ENCODE measurements at regions not wholly inside any gene's neighbourhood (a gene's known extent, or its start where the extent isn't known, plus 50 kb on each side); places are given as distances from the start of the nearest gene placed in this dataset.

- DNase-seq = no peak
Observed at GRCh38 chr9:109830545-109830944, 50.5 kb downstream of the PALM2AKAP2 start.

DNA sequence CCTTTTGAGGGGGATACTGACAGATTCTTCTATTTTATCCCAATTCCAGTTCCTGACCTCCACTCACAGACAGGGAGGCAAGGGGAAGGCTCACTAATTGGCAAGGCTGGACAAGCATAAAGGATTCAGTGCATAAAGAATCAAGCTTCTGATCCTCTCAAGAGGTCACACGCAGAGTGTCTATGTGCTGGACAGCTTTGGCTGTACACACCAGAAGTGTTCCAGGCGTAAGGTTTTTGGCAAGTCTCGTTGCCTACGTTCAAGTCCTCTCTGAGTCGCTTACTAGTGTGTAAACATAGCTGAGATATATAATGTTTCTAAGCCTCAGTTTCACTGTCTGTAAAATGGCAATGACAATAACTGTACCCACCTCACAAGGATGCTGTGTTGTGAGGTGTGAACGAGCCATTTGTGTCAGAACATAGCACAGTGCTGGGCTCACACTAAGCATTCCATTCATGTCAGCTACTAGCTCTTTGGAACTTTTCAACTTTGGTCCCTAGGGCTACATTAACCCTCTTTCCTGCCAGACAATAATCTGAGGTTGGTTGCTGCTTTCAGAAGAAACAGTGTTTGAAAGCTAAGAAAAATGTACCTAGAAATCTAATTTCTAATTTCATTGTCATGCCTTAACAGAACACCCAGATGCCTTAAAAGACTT is 52.1 kb downstream of the PALM2AKAP2 start:
- no peak for DNase-seq

- no peak for DNase-seq
Observed at GRCh38 chr9:109834855-109835254, 54.9 kb downstream of the PALM2AKAP2 start.

DNA sequence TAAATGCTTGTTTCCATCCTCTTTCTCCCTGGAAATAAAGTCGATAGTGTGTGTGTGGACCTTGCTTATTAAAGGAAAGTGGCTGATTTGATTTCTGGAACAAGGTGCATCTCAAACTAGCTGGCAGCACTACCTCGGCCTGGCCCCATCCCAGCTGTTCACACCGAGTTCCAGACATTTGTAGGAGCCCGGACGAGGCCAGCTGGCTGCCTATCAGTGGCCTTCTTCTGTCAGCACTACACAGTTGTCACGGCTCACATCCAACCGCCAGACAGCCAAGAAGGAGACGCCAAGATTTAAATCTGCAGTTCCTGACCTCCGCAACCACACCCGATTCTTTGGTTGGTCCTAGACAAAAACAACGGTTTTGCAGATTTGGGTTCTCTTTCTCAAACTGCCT is 63.6 kb downstream of the PALM2AKAP2 start:
- DNase-seq = no peak

DNA sequence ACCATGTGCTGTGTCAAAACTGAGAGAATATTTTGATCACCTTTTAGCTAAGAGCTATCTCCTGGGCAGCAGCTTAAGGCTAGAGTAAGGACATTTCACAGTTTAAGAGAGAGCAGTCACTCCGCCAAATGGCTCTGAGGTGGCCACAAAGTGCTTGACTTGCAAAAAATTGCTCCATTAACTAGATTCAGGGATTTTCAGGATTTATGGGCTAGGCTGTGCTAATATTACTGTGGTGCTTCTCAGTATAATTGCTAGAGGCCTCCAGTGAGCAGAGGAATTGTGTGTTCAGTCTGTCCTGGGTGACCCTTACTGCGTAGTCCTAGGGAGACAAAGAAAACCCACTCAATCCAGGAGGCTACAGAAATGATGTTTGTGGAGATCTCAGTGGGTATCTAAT is 65.2 kb downstream of the PALM2AKAP2 start:
- no peak for DNase-seq

DNA sequence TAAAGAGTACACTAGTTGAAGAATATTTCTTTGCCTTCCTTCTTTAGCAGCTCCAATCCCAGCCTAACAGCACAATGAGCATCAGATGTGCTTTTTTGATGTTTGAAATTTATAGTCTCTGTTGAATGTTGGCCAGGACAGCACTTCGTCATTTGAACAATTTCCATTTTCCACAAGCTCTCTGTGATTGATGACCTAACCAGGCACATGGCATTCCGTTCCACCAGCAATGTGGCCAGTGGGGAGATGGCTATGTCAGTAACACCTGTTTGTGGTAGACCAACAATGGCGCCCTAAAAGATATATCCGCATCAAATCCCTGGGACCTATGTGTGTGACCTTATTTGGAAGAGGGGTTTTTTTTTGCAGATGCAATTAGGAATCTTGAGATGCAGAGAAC is 66.8 kb downstream of the PALM2AKAP2 start:
- DNase-seq = no peak

- no peak for DNase-seq
Observed at GRCh38 chr9:109852556-109852955, 72.6 kb downstream of the PALM2AKAP2 start.

DNA sequence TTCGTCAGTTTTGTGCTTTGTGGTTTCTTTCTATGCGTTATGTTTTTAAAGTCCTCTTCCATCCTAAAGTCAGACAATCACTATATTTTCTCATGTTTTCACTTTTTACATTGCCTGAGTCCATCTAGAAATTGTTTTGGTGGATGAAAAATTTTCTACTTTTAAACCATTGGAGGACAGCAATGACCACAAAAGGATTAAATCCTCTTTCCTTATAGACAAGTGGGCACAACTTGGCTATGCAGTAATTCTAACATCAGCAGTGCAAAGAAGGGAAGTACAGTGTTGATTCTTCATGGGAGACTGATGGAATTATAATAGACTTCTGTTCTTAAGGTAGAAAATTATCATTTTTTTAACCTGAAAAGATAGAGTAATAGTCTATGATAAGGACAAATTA is 75.5 kb downstream of the PALM2AKAP2 start:
- DNase-seq = no peak

GRCh38 chr9:109856785-109857184 is 76.8 kb downstream of the PALM2AKAP2 start:
- DNase-seq = no peak

- DNase-seq = no peak
Observed at GRCh38 chr9:109857336-109857735, 77.3 kb downstream of the PALM2AKAP2 start.

GRCh38 chr9:109859447-109859846 is 79.4 kb downstream of the PALM2AKAP2 start:
- no peak for DNase-seq

GRCh38 chr9:109860521-109860920 is 80.5 kb downstream of the PALM2AKAP2 start:
- no peak for DNase-seq

DNA sequence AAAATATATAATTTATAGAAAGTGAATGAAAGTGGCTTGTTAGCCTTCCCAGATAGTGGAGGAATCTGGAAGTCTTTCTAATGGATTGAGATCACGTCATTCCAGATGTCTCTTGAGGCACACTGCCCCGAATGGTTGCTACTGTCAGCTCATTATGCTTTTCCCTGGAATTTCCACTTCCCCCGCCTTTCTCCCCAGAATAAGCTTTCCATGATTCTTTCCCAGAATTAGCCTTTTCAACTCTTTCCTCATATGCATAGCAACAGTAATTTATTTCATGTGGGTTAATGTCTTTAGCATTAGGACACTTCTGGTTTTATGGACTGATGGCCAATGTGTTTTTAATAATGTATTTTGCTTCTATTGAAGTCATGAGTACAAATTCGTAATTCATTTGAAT is 81.5 kb downstream of the PALM2AKAP2 start:
- peak; percentile 34 for DNase-seq

DNA sequence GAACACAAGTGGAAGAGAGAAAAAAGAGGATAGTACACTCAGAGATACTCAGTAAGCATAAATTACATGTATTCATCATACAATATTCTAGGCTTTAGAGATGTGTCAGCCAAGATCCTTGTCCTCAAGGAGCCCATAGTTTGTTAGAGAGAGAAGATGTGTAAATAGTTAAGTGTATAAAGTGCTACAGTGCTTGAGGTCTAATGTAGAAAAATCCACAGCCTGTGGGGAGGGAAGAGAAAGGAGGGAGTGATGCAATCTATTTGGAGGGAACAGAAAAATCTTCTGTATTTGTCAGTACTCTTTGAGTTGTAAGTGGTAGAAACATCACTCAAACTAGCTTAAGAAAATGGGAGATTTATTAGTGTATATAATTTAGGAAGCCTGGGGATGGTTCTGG is 81.9 kb downstream of the PALM2AKAP2 start:
- DNase-seq = no peak

GRCh38 chr9:109862452-109862851 is 82.5 kb downstream of the PALM2AKAP2 start:
- no peak for DNase-seq

DNA sequence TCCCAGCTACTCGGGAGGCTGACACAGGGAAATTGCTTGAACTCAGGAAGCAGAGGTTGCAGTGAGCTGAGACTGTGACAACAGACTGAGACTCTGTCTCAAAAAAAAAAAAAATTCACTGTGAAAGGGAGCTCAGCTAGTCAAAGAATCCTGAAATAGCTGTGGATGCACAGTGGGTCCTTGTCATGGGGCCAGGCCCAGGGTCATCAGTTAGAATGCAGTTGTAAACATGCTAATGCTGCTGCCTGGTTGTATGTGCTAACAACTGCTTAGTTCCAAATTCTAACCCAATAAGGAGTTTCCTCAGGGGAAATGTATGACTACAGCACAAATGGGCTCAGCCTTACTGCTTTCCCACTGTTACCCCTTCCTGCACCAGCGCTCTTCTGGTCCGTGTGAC is 84.0 kb downstream of the PALM2AKAP2 start:
- DNase-seq = no peak

DNA sequence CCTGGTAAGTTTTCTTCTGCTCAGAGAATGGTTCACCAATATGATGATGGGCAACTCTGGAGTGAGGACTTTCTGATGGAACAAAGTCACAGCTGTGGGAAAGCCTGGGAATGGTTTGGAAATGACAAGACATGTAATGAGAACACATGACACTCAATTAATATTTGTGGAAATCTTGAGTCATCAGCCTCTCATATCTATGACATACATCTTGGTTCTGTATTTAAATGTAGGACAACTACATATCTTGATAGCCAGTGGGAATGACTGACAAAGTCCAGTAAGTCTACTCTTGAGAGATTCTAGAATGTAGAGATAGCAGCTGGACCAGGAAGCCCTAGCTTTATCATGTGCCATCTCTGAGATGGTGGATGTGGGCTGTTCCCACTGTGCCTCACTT is 85.5 kb downstream of the PALM2AKAP2 start:
- no peak for DNase-seq

DNA sequence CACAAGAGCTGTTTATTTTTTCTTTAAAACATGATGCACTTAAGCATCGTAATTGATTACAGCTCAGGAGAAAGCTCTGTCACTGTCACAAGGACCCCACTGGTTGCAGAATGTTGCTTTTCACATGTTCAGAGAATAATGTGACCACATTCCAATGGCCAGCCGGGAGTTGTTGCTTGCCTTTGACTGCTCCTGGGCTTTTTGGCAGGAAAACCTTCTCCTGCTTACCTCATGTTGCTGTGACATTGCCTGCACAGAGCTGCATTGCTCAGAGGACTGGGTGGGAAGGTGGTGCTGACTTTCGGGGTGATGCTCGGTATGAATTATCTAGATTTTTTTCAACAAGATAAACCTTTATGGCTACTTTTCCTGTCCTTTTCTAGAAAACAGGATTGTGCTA is 88.2 kb downstream of the PALM2AKAP2 start:
- DNase-seq = no peak

DNA sequence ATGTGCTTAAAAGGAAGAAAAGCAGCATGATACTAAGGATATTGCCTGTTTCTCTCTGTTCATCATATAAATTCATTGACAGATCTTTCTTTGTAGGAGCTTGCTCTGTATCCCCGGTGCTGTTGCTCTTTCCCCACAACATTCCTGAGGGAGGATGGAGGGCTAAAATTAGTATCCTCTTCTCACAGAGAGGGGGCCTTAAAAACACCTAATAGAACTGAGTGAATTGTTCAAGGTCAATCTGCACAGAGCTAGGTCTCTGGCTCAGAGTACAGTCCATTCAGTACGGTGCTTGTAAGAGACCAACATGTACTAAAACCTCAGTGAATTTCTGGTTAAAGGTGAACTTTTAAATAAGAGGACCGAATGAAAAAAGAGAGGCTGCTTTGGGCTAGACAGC is 88.7 kb downstream of the PALM2AKAP2 start:
- no peak for DNase-seq

DNA sequence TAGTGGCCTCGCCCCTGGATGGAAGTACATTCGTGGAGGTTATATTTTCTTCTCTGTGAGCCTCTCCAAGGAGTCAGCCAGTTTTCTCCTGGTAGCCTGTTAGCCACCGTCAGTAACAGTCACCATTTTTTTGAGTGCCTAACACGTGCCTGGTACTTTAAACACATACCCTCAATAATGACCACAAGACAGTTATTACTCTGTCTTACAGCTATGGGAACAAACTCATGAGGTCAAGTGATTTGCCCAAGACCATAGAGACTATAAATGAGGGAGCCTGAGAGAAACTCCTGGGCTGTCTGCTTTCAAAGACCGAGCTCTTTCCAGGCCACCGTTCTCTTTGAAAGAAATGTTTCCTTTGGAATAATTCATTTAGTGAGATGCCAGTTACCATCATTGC is 90.4 kb downstream of the PALM2AKAP2 start:
- no peak for DNase-seq

DNA sequence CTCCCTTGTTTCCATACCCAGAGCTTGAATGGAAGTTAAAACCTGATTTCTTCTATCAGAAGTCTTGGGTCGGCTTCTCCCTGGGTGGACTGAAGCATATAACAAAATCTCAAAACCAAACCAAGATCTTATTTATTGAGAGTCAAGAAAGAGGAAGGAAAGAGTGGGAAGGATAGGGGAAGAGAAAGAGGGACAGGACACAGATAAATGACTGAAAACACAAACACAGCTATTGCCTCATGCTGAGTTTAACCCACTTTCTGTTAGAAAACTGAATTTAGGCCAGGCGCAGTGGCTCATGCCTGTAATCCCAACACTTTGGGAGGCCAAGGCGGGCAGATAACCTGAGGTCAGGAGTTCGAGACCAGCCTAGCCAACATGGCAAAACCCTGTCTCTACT is 92.9 kb downstream of the PALM2AKAP2 start:
- no peak for DNase-seq

- no peak for DNase-seq
Observed at GRCh38 chr9:109875495-109876129, 95.6 kb downstream of the PALM2AKAP2 start.

DNA sequence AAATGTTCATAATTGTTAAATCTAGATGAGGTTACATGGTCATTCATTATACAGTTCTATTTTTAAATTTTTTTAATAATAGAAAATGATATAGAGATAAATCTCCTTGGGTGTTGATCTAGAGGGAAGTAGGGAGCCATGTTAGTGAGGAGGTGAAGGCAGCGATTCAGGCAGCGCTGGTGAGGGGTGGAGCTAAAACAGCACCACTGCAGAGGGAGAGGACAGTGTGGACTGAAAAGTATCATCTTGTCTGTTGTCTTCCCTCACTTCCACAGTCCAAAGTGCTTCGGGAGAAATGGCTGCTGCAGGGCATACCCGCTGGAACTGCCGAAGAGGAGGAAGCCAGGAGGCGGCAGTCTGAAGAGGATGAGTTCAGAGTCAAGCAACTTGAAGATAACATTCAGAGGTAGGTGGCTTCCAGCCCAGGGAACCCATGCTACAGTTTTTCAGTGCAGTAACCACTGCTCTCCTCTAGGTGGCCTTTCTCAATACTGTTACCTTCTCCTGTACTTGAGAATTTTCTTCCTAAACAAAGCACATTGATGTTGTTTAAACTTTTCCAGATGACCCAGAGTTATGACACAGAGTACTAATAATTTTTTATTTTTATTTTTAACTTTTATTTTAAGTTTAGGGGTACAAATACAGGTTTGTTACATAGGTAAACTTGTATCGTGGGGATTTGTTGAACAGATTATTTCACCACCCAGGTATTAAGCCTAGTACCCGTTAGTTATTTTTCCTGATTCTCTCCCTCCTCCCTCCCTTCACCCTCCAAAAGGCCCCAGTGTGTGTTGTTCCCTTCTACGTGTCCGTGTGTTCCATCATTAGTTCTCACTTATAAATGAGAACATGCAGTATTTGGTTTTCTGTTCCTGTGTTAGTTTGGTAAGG is 100.5 kb downstream of the PALM2AKAP2 start:
- no peak for DNase-seq
